GM19238 (cell line): ENCODE measurements at regions not wholly inside any gene's neighbourhood (a gene's known extent, or its start where the extent isn't known, plus 50 kb on each side); places are given as distances from the start of the nearest gene placed in this dataset.
"Not testable (repeated sequence)": the region's sequence is repeated elsewhere in the genome, so short reads cannot be mapped to it uniquely, and the experiment has no call there.

Experiments used
- DNase-seq: peaks from one replicate; pipeline ENCODE4 v3.0.0; 2011; ENCODE audit warnings: low spot score; ENCODE audit not compliant: insufficient read length

- DNase-seq, result not testable (repeated sequence)
These were observed 126.7 kb downstream of the PJA2 start for GRCh38 chr5:109283086-109283485.

- DNase-seq, result no peak
These were observed 128.6 kb downstream of the PJA2 start for GRCh38 chr5:109281136-109281690.

GRCh38 chr5:109278141-109278540 lies 131.6 kb downstream of the PJA2 start:
- no peak for DNase-seq

GRCh38 chr5:109275919-109276318 lies 133.9 kb downstream of the PJA2 start:
- DNase-seq, result no peak

GRCh38 chr5:109273594-109273993 lies 136.2 kb downstream of the PJA2 start:
- no peak for DNase-seq

GRCh38 chr5:109267283-109267682 lies 142.5 kb downstream of the PJA2 start:
- DNase-seq, result no peak

GRCh38 chr5:109258755-109259154 lies 151.0 kb downstream of the PJA2 start:
- no peak for DNase-seq

- no peak for DNase-seq
These were observed 153.3 kb downstream of the PJA2 start for GRCh38 chr5:109256486-109256885.

GRCh38 chr5:109254511-109254910 lies 155.3 kb downstream of the PJA2 start:
- no peak for DNase-seq

- no peak for DNase-seq
These were observed 156.5 kb downstream of the PJA2 start for GRCh38 chr5:109253262-109253661.

GRCh38 chr5:109252731-109253130 lies 157.0 kb downstream of the PJA2 start:
- DNase-seq, result no peak

- no peak for DNase-seq
These were observed 159.0 kb downstream of the PJA2 start for GRCh38 chr5:109250533-109251329.

- no peak for DNase-seq
These were observed 159.7 kb downstream of the PJA2 start for GRCh38 chr5:109250080-109250479.

GRCh38 chr5:109249126-109249525 lies 160.6 kb downstream of the PJA2 start:
- no peak for DNase-seq

- peak; percentile 9 for DNase-seq
These were observed 161.8 kb downstream of the PJA2 start for GRCh38 chr5:109247986-109248385.

- DNase-seq, result no peak
These were observed 162.8 kb downstream of the PJA2 start for GRCh38 chr5:109246841-109247592.
